Inflammatory macrophage treated with lipopolysaccharide for 1 hour (primary cell): ENCODE measurements at regions not wholly inside any gene's neighbourhood (a gene's known extent, or its start where the extent isn't known, plus 50 kb on each side); places are given as distances from the start of the nearest gene placed in this dataset.

Experiments used
- DNase-seq, 2 donors: peaks; one replicate each; pipeline ENCODE4 v3.0.0-alpha.2; 2020 to 2022

DNA sequence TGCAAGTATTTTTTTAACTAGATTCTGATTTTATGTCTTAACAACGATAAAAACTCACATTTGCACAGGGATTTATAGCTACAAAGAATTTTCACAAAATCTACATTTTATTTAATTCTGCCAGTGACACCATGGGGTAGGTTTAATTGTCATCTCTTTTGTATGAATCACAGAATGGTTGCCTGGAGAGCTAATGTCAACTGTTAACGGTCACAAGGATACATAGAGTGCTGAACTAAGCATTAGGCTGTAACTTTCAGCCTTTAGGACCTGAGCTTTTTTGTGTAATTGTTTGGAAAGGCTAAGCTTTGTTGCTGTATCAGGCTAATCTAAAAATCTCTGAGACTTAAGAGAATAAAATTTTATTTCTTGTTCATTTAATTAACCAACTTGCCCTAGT lies 465.3 kb upstream of the TBX3 start:
- DNase-seq = no peak

DNA sequence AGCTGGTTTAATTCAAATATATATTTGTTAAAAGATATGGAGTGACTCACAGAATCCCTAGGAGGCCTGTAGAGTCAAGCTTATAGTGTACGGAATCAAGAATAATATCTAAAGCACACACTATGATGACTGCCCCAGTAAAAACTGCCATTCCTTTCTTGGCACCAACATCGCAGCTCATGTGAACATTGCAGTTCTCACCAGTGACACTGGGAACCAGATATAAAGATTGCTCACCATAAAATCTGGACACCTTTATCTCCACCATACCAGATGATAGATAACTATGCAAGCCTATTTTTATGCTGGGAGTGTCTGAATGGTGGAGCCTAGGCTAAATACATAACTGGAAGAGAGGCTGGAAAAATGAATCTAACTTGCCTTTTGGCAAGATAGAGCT lies 463.9 kb upstream of the TBX3 start:
- no peak for DNase-seq

DNA sequence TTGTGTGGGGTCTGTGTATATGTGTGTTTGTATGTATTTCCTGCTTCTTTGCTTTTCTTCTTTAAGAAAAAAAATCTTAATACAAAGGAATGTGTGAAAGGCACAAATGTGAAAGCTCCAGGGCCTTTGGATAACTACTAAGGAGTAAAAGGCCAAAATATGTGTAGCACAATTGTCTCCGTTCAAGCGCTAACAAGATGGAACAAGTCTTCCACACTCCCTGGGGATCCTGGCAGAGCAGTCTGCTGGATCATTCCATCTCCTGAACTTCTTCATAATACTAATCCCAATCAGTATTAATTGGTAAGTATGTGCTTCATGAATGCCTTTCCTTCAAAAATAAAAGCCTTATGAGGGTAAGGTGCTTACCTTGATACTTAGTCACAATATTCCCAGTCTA lies 462.5 kb upstream of the TBX3 start:
- DNase-seq = no peak

DNA sequence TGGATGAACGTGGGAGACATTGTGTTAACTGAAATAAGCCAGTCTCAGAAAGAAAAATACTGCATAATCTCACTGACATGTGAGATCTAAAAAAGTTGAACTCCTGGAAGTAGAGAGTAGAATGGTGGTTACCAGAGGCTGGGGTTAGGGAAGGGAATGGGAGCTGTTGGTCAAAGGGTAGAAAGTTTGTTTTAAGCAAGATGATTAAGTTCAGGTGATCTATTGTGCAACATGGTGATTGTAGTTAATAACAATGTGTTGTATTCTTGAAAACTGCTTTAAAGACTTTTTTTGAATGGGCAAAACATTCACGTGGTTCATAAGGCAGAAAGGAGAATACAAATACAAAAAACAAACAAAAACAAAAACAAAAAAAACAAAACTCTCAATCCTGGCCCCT lies 460.4 kb upstream of the TBX3 start:
- DNase-seq = no peak

DNA sequence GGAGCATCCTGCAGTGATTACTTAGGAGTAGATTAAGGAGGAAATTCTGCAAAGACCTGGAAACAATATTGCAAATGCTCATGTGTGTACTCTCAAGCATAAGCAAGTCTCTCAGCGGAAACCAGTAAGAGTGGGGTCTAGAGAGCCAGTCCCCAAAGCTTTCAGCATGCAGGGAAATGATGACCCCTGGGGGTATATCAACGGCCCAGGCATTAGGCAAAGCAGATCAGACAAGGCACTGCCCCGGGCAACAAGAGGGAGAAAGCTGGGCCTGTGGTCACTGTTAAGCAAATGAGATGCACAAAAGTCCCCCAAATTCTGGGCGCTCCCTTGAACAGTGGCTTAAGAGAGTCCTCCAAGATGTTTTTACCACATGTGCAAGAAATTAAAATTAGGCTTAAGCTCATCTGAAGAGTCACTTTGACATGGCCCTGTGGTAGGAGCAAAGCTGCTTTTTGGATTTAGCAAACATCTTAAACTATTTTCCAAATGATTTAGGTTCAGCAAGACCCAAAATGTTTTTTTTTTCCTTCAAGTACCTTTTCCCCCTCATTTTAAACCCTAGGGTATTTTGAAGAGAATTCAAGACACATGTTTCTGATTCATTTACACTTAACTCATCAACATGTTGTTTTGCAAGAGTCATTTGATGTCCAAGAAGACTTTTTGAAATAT lies 457.1 kb upstream of the TBX3 start:
- DNase-seq = no peak

DNA sequence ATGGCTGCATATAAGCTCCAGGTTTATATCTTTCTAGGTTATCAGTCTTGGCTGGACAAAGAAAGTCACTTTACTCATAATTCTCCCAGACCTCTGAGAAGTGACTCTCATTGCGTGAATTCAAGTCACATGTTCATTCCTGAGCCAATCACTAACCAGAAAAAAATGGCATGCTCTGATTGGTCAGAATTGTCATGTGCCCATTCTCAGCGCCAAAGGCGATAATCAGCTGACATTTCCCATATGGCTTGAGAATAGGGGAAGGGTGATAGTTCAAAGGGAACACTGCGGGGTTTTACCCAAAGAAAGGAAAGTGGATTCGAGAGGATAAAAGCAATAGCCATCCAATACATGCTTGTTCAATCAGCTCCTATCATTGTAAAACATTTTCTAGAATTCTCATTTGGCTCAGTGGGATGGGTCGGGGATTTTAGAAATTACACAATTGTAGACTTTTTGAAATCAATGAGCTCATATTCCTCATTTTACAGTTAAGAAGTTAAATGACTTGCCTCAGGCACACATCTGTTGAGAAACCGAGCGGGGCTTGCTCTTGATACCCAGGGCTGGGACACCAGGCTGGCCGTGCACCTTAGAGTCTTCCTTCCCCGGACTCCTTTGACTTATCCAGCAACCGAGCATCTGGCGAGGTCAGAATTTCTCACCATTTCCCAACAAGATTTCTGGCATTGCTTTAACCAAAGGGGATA lies 454.0 kb upstream of the TBX3 start:
- peak in 1 of 2 donors; percentile 1 for DNase-seq

DNA sequence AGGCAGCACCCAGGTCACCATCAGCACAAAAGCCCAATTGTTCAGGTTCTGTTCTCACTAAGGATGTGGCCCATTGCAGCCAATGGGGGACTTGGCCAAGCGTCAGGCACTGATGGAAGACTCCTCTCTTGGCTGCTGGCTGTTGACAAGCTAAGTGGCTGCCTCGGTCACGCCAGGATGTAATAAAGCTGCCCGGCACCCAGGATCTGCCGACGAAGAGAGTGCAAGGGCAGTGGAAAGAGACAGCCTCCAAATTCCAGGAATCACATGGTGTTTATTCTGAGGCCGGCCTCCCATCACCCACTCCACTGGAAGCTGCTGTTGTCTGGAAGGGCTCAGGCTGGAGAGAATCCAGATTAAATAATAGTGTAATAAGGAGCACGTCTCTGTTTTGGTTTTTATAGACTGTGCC lies 451.8 kb upstream of the TBX3 start:
- no peak for DNase-seq

DNA sequence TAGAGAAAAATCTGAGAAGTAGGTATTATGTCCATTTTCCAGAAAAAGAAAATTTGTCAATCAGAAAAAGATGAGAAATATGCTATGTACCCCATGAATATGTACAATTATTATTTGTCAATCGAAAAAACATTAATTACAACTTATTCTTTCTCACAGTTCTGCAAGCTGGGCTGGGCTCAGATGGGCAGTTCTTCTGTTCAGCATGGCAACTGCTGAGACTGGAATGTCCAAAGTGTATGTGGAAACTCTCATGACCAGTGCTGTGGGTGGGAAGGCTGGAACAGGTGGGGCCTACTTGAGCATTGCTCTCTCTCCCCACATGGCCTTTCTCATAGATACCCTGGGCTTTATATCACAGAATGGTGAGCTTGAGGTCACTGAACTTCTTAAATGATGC lies 450.3 kb upstream of the TBX3 start:
- DNase-seq = no peak

DNA sequence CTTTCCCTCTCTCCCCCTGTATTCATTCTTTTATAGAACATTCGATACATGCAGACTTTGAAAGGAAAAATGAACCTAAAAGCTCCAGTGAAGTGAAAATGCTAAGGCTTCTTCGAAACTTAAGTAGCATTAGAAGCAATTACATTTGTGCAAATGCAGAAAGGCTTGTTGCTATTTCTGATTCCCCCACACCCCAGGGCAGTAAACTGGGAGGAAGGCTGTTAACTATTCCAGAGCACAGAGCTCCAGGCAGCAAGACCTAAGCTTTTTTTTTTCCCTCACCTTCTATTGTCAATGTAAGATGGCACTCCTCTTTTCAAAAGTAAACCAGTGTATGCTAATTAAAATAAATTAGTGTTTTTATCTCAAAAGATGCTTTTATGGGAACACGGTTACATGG lies 448.9 kb upstream of the TBX3 start:
- DNase-seq = no peak

DNA sequence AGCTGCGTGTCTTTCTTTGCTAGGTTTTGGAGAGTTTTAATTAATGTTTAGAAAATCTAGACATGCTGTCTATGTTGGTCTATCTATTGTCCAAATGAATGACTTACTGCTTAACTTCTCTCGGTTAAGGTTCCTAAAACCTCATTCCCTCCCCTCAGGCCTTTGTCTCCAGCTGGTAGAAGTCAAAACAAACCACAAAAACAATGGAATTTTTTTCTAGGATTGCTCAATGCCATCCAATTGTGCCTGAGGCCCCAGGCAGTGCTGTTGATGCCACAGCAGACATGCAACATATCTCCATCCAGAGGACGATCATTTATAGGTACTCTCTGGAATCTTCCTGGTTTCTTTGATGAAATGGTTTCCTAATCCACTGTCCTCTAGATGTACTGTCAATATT lies 448.2 kb upstream of the TBX3 start:
- no peak for DNase-seq

DNA sequence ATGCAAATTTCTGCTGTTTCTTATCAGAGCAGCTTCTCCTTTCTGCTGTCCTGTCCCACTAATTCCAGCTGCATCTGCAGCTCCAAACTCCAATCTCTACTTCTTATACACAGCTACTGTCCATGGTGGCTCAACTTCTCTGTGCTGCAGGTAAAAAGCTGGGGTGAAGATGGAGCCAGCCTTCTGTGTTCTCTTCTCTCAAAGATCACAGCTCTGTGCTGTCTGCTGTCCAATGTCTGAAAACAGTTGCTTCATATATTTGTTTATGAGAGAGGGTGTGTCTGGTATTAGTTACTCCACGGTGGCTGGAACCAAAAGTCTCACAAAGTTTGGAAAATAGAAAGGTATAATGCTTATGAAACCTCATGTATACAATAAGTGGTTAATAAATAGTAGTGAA lies 445.8 kb upstream of the TBX3 start:
- DNase-seq = no peak

DNA sequence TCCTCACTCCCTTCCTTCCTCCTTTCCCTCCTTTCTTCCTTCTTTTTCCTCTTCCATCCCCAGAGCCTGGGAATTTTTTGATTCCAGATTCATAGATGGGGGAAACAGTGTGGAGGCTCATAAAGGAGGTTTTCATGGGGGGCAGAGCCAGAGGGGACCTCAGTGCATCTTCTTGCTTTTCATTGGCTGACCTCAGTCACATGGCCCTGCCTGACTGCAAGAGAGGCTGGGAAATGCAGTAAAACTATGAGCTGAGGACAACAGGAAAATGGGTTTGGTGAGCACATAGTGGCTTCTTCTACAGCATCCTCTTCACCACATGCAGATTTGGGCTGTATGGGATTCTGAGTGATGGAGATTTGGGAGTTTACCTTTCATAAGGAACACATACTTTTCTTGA lies 437.1 kb upstream of the TBX3 start:
- DNase-seq = no peak

DNA sequence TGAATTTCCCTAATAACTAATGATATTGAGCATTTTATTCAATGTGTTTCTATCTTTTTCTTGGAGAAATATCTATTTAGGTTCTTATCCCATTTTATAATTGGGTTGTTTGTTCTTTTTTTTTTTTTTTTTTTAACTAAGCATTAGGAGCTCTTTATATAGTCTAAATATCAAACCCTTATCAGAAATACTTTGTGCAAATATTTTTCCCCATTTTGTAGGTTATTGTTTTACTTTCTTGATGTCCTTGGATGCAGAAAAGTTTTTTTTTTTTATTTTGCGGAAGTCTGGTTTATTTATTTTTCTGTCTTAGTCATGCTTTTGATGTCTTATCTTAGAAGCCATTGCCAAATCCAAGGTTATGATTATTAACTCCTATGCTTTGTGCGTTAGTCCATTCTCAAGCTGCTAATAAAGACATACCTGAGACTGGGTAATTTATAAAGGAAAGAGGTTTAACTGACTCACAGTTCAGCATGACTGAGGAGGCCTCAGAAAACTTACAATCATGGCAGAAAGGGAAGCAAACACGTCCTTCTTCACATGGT lies 434.3 kb upstream of the TBX3 start:
- DNase-seq = no peak

DNA sequence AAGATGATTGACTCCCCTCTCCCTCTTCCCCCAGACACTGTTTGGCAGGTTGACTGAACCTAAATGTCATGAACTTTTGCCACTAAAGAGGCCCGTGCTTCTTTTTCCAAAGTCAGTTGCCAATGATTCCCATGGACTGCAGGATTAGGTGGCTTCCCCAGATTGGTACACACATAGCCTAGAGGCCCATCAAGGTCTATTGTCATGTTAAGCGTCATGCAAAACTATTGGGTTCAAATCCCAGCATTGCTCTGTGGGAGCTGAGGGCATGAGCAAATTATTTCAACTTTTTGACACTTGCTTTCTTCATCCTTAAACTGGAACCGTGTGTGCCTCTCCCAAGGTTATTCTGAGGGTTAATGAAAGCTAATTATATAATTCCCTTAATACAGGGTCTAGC lies 430.2 kb upstream of the TBX3 start:
- no peak for DNase-seq

DNA sequence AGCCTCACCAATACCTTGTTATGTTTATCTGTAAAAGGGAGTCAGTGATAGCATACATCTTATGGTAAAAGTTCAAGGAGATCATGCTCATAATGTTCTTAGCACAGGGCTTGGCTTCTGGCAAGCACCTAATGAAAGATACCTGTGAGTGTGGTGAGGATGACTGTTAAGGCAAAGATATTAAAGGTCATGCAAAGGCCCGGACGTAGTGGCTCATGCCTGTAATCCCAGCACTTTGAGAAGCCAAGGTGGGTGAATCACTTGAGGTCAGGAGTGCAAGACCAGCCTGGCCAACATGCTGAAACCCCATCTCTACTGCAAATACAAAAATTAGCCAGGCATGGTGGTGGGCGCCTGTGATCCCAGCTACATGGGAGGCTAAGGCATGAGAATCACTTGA lies 425.9 kb upstream of the TBX3 start:
- no peak for DNase-seq

DNA sequence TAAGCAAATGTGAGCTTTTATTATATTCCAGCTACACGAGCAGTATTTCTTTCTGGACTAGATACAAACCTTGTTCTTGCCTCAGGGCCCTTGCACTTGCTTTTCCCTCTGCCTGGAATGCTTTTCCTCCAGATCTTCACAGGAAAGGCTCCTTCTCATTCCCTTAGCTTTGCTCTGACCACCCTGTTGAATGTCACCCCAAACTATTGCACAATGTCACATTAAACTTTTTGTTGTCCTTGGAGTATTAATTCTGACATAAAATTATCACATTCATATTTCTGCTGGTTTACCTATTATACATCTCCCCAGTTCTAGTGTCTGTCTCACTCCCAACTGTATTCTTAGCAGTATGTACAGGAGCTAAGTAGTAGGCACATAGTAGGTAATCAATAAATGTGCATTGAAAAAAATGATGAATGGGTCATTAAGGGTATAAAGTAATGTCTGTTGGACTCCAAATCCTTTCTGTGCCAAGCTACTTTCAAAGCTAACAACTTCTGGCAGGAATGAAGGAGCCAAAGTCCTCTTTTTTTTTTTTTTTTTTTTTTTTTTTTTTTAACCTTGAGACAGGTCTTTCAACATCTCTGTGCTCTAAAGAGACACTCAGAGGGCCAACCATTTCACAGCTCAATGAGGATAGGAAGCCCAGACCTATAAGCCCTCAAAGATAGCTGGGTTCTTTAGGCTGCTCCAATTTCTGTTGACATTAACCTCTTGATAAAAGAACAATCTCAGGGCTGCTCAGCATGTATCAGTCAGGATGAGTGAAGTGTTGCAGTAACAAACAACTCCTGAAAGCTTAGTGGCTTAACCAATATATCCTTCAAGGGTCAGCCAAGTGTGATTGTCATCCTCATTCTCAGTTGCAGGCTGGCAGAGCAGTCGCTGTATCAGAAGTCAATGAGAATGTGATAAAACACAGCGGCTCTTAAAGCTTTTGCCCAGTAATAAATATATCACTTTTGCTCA lies 424.4 kb upstream of the TBX3 start:
- DNase-seq = no peak

DNA sequence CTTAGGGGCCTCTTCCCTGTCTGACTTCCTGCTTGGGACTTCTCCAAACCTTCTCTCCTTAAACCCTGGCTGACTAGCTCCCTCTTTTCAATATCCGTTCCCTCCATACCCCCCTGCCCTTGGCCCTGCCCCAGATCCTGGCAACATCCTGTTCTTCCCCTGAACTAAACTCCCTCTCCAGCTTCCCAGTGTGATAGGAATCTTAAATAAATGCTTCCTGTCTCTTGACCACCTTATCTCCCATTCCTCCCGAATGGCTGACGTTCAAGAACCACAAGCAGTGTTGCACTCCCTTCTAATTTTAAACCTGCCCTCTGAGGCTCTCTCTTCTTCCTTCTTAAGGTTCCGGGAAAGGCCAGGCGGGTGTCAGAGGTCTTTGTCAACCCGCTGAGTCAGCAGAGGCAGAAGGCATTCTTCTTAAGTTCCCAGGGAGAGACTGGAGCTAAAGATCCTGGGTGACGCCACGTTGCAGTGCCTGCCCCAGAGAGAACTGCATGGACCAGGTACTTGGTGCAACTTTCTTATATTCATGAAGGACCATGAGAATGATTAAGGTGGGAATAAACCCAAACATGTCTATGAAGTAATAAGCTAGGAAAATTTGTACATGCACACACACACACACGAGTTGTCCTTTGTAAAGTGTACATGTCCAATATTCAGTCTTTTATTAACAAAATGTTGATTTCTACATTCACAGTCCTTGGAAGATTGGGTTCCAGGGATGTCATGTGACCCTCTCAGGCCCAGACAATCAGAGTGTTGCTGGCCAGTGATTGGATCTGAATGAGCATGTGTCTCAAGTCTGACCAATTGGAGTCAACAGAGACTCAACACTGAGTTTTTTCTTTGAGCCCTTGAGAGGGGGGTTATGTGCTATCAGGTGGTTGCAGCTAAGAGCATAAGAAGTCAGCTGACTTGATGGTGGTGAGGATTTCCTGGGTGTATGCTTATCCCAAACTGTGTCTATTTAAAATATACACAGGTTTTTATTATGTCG lies 420.2 kb upstream of the TBX3 start:
- DNase-seq = no peak

DNA sequence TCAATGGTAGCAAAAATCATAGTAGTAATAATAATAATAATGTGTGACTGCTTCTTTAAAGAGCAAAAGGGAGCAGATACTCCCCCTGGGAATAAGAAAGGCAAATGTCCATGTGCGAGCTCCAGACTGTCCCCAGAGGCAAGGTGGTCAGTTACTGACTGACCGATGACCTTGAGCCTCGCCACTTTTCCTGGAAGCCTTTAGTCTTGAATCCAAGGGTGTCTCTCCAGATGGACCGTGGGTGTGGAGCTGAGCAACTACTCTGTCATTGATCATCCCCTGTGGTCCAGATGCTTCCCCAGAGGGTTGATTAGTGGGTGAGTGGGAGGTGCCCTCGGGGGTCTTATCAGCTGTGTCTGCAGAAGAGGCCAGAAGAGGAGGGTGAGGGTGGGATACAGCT lies 418.5 kb upstream of the TBX3 start:
- DNase-seq = no peak

DNA sequence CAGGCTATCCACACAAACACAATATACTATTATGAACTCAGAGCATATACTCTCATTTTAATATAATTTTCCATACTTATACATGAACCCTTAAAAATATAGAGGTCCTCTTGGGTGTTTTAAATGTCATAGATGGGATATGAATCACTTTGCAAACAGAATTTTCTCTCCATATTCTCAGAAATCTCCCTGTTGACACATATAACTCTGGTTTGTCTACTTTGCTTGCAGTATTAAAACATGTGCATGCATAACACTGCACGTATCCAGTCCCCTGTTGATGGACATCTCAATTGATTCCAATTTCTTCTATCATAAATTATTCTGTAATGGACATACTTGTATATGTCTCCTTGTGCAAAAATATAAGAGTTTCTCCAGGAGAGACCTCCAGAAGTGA lies 417.5 kb upstream of the TBX3 start:
- no peak for DNase-seq

DNA sequence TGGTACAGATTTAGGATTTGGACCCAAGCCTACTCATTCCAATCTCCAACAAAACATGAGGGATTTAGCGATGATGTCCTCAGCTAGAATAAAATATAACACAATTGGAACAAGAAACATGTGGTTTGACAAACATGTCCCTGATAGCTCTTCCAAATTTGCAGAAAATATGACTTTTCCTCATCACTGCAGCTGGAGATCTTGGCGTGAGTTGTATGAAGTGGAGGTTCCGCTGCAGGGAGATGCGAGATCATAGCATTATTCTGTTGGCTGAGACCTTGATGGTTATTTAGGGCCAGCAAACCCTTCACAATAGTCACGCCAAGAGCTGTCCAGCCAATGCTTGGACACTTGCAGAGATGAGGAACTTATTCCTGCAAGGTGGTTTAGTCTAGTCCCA lies 413.4 kb upstream of the TBX3 start:
- DNase-seq = no peak

DNA sequence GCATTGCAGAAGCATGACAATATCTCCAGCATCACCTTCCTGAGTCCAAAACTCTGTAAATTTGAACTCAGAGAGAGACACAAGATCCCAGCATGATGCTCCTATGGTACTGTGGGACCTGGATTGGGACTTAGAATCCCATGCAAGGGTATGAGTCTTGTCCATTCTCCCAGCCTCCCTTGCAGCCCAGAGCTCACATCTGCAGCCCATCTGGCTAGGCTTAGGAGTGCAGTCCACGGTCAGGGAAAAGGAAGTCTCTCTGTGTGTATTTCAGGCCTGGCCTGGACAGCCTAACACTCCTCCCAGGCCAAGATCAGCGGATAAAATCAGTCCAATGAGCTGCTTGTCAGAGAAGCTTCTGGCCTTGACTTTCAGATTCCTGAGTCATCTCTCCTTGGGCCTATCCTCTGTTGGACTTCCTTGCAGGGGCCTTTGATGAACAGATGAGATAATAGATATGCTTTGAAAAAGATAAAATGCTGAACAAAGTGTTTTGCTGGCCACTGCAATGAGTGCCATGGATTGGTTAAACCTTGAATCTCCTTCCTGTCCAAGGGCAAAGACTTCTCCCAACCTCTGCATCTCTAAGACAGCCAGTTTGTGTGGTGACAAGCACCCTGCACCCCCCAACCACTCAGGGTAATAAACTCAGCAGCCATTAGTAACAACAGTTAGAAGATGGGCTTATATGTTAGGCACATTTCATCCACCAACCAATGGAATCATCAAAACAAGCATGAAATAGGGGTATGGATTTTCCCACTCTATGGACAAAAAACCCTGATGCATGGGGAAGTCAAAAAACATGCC lies 412.8 kb upstream of the TBX3 start:
- no peak for DNase-seq
